Activated CD4-positive, alpha-beta T cell treated with anti-CD3 and anti-CD28 coated beads for 36 hours (primary cell): ENCODE measurements at regions not wholly inside any gene's neighbourhood (a gene's known extent, or its start where the extent isn't known, plus 50 kb on each side); places are given as distances from the start of the nearest gene placed in this dataset.
"Not testable (repeated sequence)": the region's sequence is repeated elsewhere in the genome, so short reads cannot be mapped to it uniquely, and the experiment has no call there.

Experiments used
- ATAC-seq: fragments of 200-7000 bp; cut with Tn5 transposase; one replicate; pipeline ENCODE4 v1.10.0; 2021; ENCODE audit warnings: mild to moderate bottlenecking, moderate library complexity
- CTCF ChIA-PET: fragments of 350-600 bp; sonication (Branson Sonifier 250); formaldehyde crosslinking; loops from one replicate; lab custom pipeline; 2021; ENCODE audit warnings: antibody characterized with exemption; lab: Charles Lee
- POLR2A ChIA-PET: fragments of 350-600 bp; sonication (Branson Sonifier 250); formaldehyde crosslinking; loops from one replicate; lab custom pipeline; 2021; ENCODE audit warnings: antibody characterized with exemption, inconsistent platforms; lab: Charles Lee
- DNase-seq: peaks from one replicate; pipeline ENCODE4 v3.0.0-alpha.2; 2020
- H3K27ac Mint-ChIP-seq: one replicate; pipeline ENCODE4 v1.8.0; 2021; ENCODE audit warnings: mixed read lengths
- H3K27me3 Mint-ChIP-seq: one replicate; pipeline ENCODE4 v1.8.0; 2021; ENCODE audit warnings: mixed read lengths
- H3K36me3 Mint-ChIP-seq: one replicate; pipeline ENCODE4 v1.8.0; 2021; ENCODE audit warnings: low read depth, mixed read lengths
- H3K4me1 Mint-ChIP-seq: one replicate; pipeline ENCODE4 v1.8.0; 2021; ENCODE audit warnings: mixed read lengths
- H3K4me3 Mint-ChIP-seq: one replicate; pipeline ENCODE4 v1.8.0; 2021; ENCODE audit warnings: mild to moderate bottlenecking, moderate library complexity, mixed read lengths
- H3K9me3 Mint-ChIP-seq: one replicate; pipeline ENCODE4 v1.8.0; 2021; ENCODE audit warnings: low read depth, mixed read lengths
- intact Hi-C, 2 experiments: fragments of 100-400 bp; cut with DNase I in 1 of 2; cut with micrococcal nuclease in 1 of 2; formaldehyde crosslinking; loops; one replicate each; pipeline versions ENCODE4 v1.14.2 to v1.15.1; 2022 to 2024; cut with DNase I, micrococcal nuclease

DNA sequence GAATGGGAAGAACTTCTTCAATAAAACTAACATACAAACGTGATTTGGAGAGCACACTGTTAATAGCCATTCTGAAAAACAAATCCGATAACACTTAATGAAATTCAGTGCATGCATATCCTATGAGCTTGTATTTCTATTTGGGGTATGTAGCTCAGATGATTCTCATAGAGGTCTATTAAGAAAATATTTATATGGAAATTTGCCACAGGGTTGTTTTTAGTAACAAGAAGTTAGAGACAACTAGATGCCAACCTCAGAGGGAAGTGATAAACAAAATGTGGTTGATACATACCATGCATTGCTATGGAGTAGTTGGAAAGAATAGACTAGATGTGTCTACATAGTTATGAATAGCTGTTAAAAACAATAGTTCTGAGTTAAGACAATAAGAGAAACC is 395.8 kb upstream of the MAGEB18 start:
- intact Hi-C loops, result no loop called here
- H3K36me3 Mint-ChIP-seq, result no peaks in the 10 kb centered on the region
- ATAC-seq, result no peak
- ChIA-PET CTCF (no interaction called here), POLR2A (no interaction called here)
- no peak overlapping the region for H3K4me3 Mint-ChIP-seq
- H3K4me1 Mint-ChIP-seq, result no peaks in the 10 kb centered on the region
- no peaks in the 10 kb centered on the region for H3K27me3 Mint-ChIP-seq
- DNase-seq, result no peak
- no peak overlapping the region for H3K27ac Mint-ChIP-seq
- no peaks in the 10 kb centered on the region for H3K9me3 Mint-ChIP-seq

DNA sequence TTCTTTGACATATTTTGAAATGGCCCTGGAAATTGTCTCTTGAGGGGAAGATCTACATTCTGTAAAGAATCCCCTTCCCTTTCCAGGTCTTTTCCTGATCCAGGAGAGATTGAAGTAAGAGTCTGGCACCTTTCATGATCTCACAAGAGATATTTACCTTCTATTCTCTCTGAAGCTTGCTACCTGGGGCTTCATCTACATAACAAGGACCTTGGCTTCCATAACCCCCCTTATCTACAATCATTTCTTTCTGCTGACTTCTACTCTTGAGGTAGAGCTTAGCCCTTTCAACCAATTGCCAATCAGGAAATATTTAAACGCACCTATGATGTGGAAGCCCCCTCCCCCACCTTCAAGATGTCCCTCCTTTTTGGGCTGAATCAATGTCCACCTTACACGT is 383.7 kb upstream of the MAGEB18 start:
- Mint-ChIP-seq H3K27me3 (no peaks in the 10 kb centered on the region), H3K4me1 (no peaks in the 10 kb centered on the region), H3K36me3 (no peaks in the 10 kb centered on the region), H3K27ac (no peak overlapping the region), H3K4me3 (no peak overlapping the region), H3K9me3 (no peaks in the 10 kb centered on the region)
- ATAC-seq (no peak), DNase-seq (no peak)
- POLR2A ChIA-PET, result no interaction called here
- CTCF ChIA-PET, result no interaction called here
- intact Hi-C loops, result no loop called here

DNA sequence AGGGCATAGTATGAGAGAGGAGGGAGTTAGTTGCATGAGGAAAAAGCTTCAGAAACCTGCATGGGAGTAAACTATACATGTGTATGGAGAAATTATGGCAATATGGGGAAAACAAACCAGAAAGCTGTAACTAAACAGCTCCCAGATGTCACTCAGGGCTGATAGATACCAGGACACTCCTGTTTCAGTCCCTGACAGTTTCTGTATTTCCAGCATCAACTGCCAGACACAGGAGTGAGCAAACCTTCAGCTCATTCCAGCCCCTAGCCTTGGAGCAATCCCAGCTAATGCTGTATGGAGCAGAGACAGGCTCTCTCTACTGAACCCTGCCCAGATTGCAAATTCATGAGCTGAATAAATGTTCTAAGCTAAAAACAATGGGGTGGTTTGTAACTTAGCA is 382.9 kb upstream of the MAGEB18 start:
- no peak for ATAC-seq
- Mint-ChIP-seq H3K27me3 (no peaks in the 10 kb centered on the region), H3K27ac (no peak overlapping the region), H3K9me3 (no peaks in the 10 kb centered on the region), H3K36me3 (no peaks in the 10 kb centered on the region), H3K4me1 (no peaks in the 10 kb centered on the region), H3K4me3 (no peak overlapping the region)
- ChIA-PET POLR2A (no interaction called here), CTCF (no interaction called here)
- intact Hi-C loops, result no loop called here
- DNase-seq, result no peak

DNA sequence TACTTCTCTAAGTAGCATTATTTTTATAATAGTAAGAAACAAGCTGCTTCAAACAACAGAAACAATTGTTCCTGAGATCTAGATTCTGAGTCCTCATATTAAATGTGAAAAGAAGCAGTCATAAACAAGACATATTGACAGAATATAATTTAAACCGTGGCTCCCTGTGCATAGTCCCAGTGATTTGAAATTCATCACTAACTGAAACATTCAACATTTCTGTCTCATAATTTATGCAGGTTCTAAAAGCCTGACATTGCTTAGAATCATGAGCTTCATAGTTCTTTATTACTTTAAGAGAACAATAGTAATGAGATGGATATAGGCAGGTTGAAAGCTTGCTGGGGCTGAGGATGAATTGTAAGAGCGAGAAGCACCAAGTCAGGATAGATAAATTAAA is 375.5 kb upstream of the MAGEB18 start:
- Mint-ChIP-seq H3K9me3 (peaks cover 2% of the 10 kb centered on the region), H3K4me3 (no peak overlapping the region), H3K27me3 (no peaks in the 10 kb centered on the region), H3K27ac (no peak overlapping the region), H3K36me3 (no peaks in the 10 kb centered on the region), H3K4me1 (no peaks in the 10 kb centered on the region)
- DNase-seq, result no peak
- POLR2A ChIA-PET, result no interaction called here
- intact Hi-C loops, result no loop called here
- CTCF ChIA-PET, result no interaction called here
- ATAC-seq, result no peak

DNA sequence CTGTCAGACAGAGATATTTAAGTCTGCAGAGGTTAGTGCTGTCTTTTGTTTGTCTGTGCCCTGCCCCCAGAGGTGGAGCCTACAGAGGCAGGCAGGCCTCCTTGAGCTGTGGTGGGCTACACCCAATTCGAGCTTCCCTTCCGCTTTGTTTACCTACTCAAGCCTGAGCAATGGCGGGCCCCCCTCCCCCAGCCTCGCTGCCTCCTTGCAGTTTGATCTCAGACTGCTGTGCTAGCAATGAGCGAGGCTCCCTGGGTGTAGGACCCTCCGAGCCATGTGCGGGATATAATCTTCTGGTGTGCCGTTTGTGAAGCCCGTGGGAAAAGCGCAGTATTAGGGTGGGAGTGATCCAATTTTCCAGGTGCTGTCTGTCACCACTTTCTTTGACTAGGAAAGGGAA is 366.3 kb upstream of the MAGEB18 start:
- ATAC-seq, intact Hi-C loops, H3K36me3 Mint-ChIP-seq, H3K27ac Mint-ChIP-seq, H3K9me3 Mint-ChIP-seq, H3K4me3 Mint-ChIP-seq, POLR2A ChIA-PET, CTCF ChIA-PET, H3K4me1 Mint-ChIP-seq, DNase-seq, H3K27me3 Mint-ChIP-seq: not testable (repeated sequence)

DNA sequence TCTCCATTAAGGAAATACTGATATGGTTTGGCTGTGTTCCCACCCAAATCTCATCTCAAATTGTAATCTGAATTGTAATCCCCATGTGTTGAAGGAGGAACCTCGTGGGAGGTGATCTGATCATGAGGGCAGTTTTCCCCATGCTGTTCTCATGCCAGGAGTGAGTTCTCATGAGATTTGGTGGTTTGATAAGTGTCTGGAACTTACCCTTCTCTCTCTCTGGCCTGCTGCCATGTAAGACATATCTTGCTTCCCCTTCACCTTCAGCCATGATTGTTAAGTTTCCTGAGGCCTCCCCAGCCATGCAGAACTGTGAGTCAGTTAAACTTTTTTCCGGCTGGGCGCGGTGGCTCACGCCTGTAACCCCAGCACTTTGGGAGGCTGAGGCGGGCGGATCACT is 340.3 kb upstream of the MAGEB18 start:
- H3K4me1 Mint-ChIP-seq, H3K27ac Mint-ChIP-seq, H3K27me3 Mint-ChIP-seq, CTCF ChIA-PET, H3K9me3 Mint-ChIP-seq, POLR2A ChIA-PET, ATAC-seq, H3K36me3 Mint-ChIP-seq, DNase-seq, H3K4me3 Mint-ChIP-seq, intact Hi-C loops: not testable (repeated sequence)

DNA sequence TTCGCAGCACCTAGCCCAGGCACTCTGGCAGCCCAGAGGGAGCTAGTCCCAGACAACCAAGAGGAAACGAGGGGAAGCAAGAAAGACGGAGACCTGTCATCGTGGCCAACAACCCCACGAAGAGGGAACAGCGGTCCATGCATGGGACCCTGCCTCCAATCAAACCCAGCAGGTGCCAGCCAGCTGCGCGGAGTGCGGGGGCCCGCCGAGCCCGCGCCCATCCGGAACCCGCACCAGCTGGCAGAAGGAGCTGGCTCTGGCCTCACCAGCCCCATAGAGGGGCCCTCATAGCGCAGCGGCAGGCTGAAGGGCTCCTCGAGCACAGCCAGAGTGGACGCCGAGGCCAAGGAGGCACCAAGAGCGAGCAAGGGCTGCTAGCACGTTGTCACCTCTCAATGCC is 332.4 kb upstream of the MAGEB18 start:
- CTCF ChIA-PET, result no interaction called here
- H3K27ac Mint-ChIP-seq, result no peak overlapping the region

DNA sequence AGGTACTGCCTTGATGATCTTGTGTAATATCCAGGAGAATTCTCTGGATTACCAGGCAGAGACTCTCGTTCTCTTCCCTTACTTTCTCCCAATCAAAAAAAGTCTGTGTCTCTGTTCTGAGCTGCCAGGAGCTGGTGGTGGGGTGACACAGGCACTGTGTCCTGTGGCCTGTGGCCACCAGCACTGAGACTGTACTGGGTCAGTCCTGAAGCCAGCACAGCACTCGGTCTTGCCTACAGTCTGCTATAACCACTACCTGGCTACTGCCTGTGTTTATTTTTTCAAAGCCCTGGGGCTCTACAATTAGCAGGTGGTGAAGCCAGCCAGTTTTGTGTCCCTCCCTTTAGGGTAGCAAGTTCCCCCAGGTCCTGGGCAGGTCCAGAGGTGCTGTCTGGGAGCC is 331.1 kb upstream of the MAGEB18 start:
- Mint-ChIP-seq H3K27me3 (no peaks in the 10 kb centered on the region), H3K4me1 (no peaks in the 10 kb centered on the region), H3K36me3 (no peaks in the 10 kb centered on the region), H3K9me3 (peaks cover 2% of the 10 kb centered on the region), H3K4me3 (no peak overlapping the region), H3K27ac (no peak overlapping the region)
- CTCF ChIA-PET, result no interaction called here
- POLR2A ChIA-PET, result no interaction called here
- DNase-seq, result no peak
- no peak for ATAC-seq
- intact Hi-C loops, result no loop called here

More for the DNA sequence above, 332.4 kb upstream of the MAGEB18 start:
- Mint-ChIP-seq H3K27me3 (no peaks in the 10 kb centered on the region), H3K9me3 (peaks cover 2% of the 10 kb centered on the region), H3K4me3 (no peak overlapping the region), H3K4me1 (no peaks in the 10 kb centered on the region), H3K36me3 (no peaks in the 10 kb centered on the region)
- ATAC-seq, result no peak
- intact Hi-C loops, result no loop called here
- POLR2A ChIA-PET, result no interaction called here
- DNase-seq, result no peak

DNA sequence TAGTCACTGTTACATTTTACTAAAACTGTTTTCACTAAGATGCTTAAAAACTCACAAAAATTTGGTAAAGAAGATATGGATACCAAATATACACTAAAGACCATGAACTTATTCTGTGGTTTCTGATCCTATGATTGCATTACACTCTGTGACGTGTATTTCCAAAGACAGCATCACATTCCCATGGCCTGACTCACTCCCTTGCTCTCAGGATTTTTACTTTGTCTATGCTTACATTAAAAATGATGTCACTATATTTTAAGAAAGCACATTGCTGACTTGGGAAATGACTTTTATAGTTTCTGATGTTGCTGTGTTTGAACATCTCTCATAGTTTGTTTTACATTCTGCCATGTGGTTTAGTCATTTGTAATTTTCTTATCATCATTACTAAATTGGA is 327.9 kb upstream of the MAGEB18 start:
- intact Hi-C loops, result no loop called here
- no peaks in the 10 kb centered on the region for H3K27me3 Mint-ChIP-seq
- H3K9me3 Mint-ChIP-seq, result no peaks in the 10 kb centered on the region
- H3K27ac Mint-ChIP-seq, result no peak overlapping the region
- no peak for DNase-seq
- ChIA-PET CTCF (no interaction called here), POLR2A (no interaction called here)
- H3K36me3 Mint-ChIP-seq, result no peaks in the 10 kb centered on the region
- no peaks in the 10 kb centered on the region for H3K4me1 Mint-ChIP-seq
- ATAC-seq, result no peak
- H3K4me3 Mint-ChIP-seq, result no peak overlapping the region

DNA sequence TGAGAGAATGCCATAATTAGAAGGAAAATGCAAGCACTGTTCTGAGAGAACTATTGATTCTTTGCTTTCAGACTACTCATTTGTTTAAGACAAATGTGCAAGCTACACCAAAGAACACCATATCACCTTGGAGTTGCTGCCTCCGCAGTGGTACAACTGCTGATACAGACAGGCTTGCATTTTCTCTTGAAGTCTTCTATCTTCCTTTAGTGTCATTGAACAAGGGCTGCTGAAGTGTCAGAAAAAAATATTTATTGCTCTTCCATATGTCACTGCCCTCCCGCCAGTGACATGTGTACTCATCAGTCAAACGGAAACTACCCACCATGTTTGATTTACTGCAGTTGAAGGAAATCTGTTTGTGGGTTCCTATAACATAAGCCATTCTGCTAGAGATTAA is 318.3 kb upstream of the MAGEB18 start:
- DNase-seq (no peak), ATAC-seq (no peak)
- ChIA-PET CTCF (no interaction called here), POLR2A (no interaction called here)
- intact Hi-C loops, result no loop called here
- no peaks in the 10 kb centered on the region for H3K27me3 Mint-ChIP-seq
- H3K9me3 Mint-ChIP-seq, result peaks cover 2% of the 10 kb centered on the region
- no peak overlapping the region for H3K4me3 Mint-ChIP-seq
- H3K4me1 Mint-ChIP-seq, result no peaks in the 10 kb centered on the region
- no peak overlapping the region for H3K27ac Mint-ChIP-seq
- no peaks in the 10 kb centered on the region for H3K36me3 Mint-ChIP-seq

DNA sequence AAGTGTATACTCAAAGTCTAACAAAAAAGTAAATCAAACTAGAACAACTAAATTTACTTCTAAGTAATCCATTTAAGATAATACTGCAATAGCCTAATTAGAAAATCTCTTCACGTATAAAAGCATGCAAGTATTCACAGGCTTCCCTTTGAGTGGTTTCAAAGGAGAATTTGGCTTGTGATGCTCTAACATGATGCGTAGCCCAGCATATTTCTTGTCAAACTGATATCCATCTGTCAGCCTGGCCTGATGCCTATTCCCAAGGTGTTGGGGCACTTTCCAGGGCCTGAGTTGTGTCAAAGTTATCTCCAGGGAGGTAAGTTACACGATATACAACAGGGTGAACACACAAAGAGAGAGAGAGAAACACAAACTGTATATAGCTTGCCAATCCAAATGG is 287.0 kb upstream of the MAGEB18 start:
- Mint-ChIP-seq H3K27me3 (no peaks in the 10 kb centered on the region), H3K4me1 (no peaks in the 10 kb centered on the region), H3K27ac (no peak overlapping the region), H3K36me3 (no peaks in the 10 kb centered on the region), H3K9me3 (no peaks in the 10 kb centered on the region), H3K4me3 (no peak overlapping the region)
- ChIA-PET CTCF (no interaction called here), POLR2A (no interaction called here)
- intact Hi-C loops, result no loop called here
- DNase-seq (no peak), ATAC-seq (no peak)

DNA sequence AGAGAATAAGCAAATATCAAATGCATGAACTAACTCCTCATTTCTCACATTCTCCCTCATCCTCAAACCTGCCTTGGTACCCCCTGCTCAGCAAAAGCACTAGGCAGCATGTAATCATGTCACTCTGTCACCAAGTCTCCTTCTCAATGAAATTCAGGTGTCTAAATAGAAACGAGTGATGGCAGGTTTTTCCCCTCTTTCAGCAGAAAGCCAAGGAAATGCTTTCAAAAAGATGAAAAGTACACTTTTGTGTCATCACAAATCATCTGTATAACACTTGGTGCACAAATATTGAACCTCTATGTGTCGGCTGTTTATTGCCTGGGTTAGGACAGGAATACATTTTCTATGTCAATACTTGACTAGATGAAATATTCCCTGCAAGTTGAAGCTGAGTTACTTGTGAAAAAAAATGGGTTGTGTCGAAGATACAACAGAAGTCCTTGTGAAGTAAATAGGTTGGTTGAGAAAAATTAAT is 285.1 kb upstream of the MAGEB18 start:
- Mint-ChIP-seq H3K27ac (no peak overlapping the region), H3K4me1 (no peaks in the 10 kb centered on the region), H3K9me3 (no peaks in the 10 kb centered on the region), H3K36me3 (no peaks in the 10 kb centered on the region), H3K27me3 (no peaks in the 10 kb centered on the region), H3K4me3 (no peak overlapping the region)
- ChIA-PET CTCF (no interaction called here), POLR2A (no interaction called here)
- intact Hi-C loops, result no loop called here
- no peak for ATAC-seq
- no peak for DNase-seq

DNA sequence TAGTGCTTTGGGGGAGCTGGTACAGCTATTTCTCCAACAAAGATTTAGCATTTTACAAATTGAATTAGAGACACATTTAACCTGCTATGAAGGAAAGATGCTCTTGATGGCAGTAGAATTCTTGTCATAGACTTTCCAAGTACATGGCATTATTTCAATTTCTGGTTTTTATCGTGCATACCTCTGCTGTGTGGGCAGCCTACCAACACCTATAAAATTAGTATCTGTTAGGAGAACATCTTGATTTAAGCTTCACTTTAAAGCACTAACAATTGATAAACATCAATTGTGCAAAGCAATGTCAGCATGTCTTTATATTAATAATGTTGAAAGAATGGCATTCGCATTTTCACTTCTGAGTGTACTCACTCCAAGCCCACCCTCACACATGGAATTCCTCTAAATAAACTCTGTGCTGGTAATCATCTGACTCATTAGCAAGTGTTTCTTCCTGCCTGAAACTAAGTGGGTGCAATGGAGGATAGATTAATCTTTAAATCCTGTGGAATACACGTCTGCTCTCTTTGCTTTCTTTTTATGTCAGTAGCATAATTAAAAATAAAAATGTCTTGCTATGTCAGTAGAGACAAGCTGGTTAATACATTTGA is 279.8 kb upstream of the MAGEB18 start:
- H3K36me3 Mint-ChIP-seq, result no peaks in the 10 kb centered on the region
- intact Hi-C loops, result no loop called here
- ChIA-PET CTCF (no interaction called here), POLR2A (no interaction called here)
- DNase-seq, result no peak
- H3K4me1 Mint-ChIP-seq, result no peaks in the 10 kb centered on the region
- H3K27me3 Mint-ChIP-seq, result no peaks in the 10 kb centered on the region
- no peak overlapping the region for H3K4me3 Mint-ChIP-seq
- no peak for ATAC-seq
- no peak overlapping the region for H3K27ac Mint-ChIP-seq
- no peaks in the 10 kb centered on the region for H3K9me3 Mint-ChIP-seq
